GM23248 (cell line): ENCODE measurements at regions not wholly inside any gene's neighbourhood (a gene's known extent, or its start where the extent isn't known, plus 50 kb on each side); places are given as distances from the start of the nearest gene placed in this dataset.

Source experiments
- EZH2 ChIP-seq: fragments of 200-600 bp; sonication (generic); IDR thresholded peaks from 2 replicates; pipeline ENCODE4 v1.6.1; 2018; ENCODE audit warnings: antibody characterized with exemption, mild to moderate bottlenecking; ENCODE audit not compliant: insufficient read depth, poor library complexity, severe bottlenecking
- EZH2phosphoT487 ChIP-seq: fragments of 200-600 bp; sonication (generic); IDR thresholded peaks from 2 replicates; pipeline ENCODE4 v1.6.1; 2018; ENCODE audit warnings: antibody characterized with exemption, moderate library complexity, mild to moderate bottlenecking, low read depth; ENCODE audit not compliant: insufficient read depth

GRCh38 chr4:22091906-22092305, 143.3 kb upstream of the KCNIP4 start:
- TF ChIP-seq EZH2: no peak
- TF ChIP-seq EZH2phosphoT487: no peak
